KMS-11 (cell line): ENCODE measurements at regions not wholly inside any gene's neighbourhood (a gene's known extent, or its start where the extent isn't known, plus 50 kb on each side); places are given as distances from the start of the nearest gene placed in this dataset.

Experiments used
- H2AFZ ChIP-seq: fragments of 200-600 bp; sonication (generic); 2 replicates; pipeline ENCODE4 v1.6.1; 2016; ENCODE audit warnings: antibody characterized with exemption, mixed run types, low read depth
- H3K27ac ChIP-seq: fragments of 200-600 bp; sonication (generic); 2 replicates; pipeline ENCODE4 v1.6.1; 2016; ENCODE audit warnings: mild to moderate bottlenecking, mixed run types
- H3K27me3 ChIP-seq: fragments of 200-600 bp; sonication (generic); 2 replicates; pipeline ENCODE4 v1.6.1; 2017; ENCODE audit warnings: mild to moderate bottlenecking, low read depth, mixed run types, moderate library complexity; ENCODE audit not compliant: insufficient read depth
- H3K36me3 ChIP-seq: fragments of 200-600 bp; sonication (generic); 2 replicates; pipeline ENCODE4 v1.6.1; 2017; ENCODE audit warnings: mild to moderate bottlenecking, mixed run types; ENCODE audit not compliant: insufficient read depth
- H3K4me1 ChIP-seq: fragments of 200-600 bp; sonication (generic); 2 replicates; pipeline ENCODE4 v1.6.1; 2016; ENCODE audit warnings: mild to moderate bottlenecking, low read depth, mixed run types; ENCODE audit not compliant: poor library complexity, severe bottlenecking
- H3K4me2 ChIP-seq: fragments of 200-600 bp; sonication (generic); 2 replicates; pipeline ENCODE4 v1.7.0; 2016; ENCODE audit warnings: mild to moderate bottlenecking, mixed run types
- H3K4me3 ChIP-seq: fragments of 200-600 bp; sonication (generic); IDR thresholded peaks from 2 replicates; pipeline ENCODE4 v1.6.1; 2017; ENCODE audit warnings: low read depth, low read length, mixed read lengths; ENCODE audit not compliant: insufficient read depth
- H3K79me2 ChIP-seq: fragments of 200-600 bp; sonication (generic); 2 replicates; pipeline ENCODE4 v1.6.1; 2016; ENCODE audit warnings: low read depth, mixed run types; ENCODE audit not compliant: insufficient read depth
- H3K9ac ChIP-seq: fragments of 200-600 bp; sonication (generic); 2 replicates; pipeline ENCODE4 v1.6.1; 2016; ENCODE audit warnings: mild to moderate bottlenecking, mixed run types
- H4K20me1 ChIP-seq: fragments of 200-600 bp; sonication (generic); 2 replicates; pipeline ENCODE4 v1.6.1; 2016; ENCODE audit warnings: mild to moderate bottlenecking, mixed run types; ENCODE audit not compliant: insufficient read depth
- CTCF ChIP-seq: fragments of 200-600 bp; sonication (generic); conservative IDR thresholded peaks from 2 replicates; pipeline ENCODE4 v1.6.1; 2017; ENCODE audit warnings: low read depth, mild to moderate bottlenecking, antibody characterized with exemption, low read length, moderate library complexity, mixed read lengths

GRCh38 chr2:51998890-51999289 lies 967.0 kb upstream of the NRXN1 start:
- Histone ChIP-seq H4K20me1 (no peaks in the 10 kb centered on the region), H3K36me3 (no peaks in the 10 kb centered on the region), H3K9ac (no peak overlapping the region), H3K4me1 (no peaks in the 10 kb centered on the region), H3K4me2 (no peak overlapping the region), H3K79me2 (no peaks in the 10 kb centered on the region), H2AFZ (no peak overlapping the region), H3K27ac (no peak overlapping the region), H3K27me3 (no peaks in the 10 kb centered on the region), H3K4me3 (no peak overlapping the region)
- no peak for TF ChIP-seq CTCF

- Histone ChIP-seq H3K79me2 (no peaks in the 10 kb centered on the region), H3K27me3 (no peaks in the 10 kb centered on the region), H3K4me1 (no peaks in the 10 kb centered on the region), H3K9ac (no peak overlapping the region), H3K4me2 (no peak overlapping the region), H4K20me1 (no peaks in the 10 kb centered on the region), H3K27ac (no peak overlapping the region), H3K4me3 (no peak overlapping the region), H2AFZ (no peak overlapping the region), H3K36me3 (no peaks in the 10 kb centered on the region)
- TF ChIP-seq CTCF, result no peak
Measured at GRCh38 chr2:51997571-51997970, 965.6 kb upstream of the NRXN1 start.

- H3K4me3 ChIP-seq, result no peak overlapping the region
- no peaks in the 10 kb centered on the region for H3K4me1 ChIP-seq
- no peak for TF ChIP-seq CTCF
- no peak overlapping the region for H3K9ac ChIP-seq
- H2AFZ ChIP-seq, result no peak overlapping the region
- H3K27ac ChIP-seq, result no peak overlapping the region
- no peak overlapping the region for H3K4me2 ChIP-seq
- no peaks in the 10 kb centered on the region for H3K27me3 ChIP-seq
- H4K20me1 ChIP-seq, result no peaks in the 10 kb centered on the region
- H3K36me3 ChIP-seq, result no peaks in the 10 kb centered on the region
- no peaks in the 10 kb centered on the region for H3K79me2 ChIP-seq
Measured at GRCh38 chr2:51995293-51995692, 963.4 kb upstream of the NRXN1 start.

GRCh38 chr2:51994123-51994763 lies 962.3 kb upstream of the NRXN1 start:
- Histone ChIP-seq H3K79me2 (no peaks in the 10 kb centered on the region), H3K4me1 (no peaks in the 10 kb centered on the region), H3K4me3 (no peak overlapping the region), H3K27me3 (no peaks in the 10 kb centered on the region), H3K9ac (no peak overlapping the region), H3K4me2 (no peak overlapping the region), H3K27ac (no peak overlapping the region), H2AFZ (no peak overlapping the region), H4K20me1 (no peaks in the 10 kb centered on the region), H3K36me3 (no peaks in the 10 kb centered on the region)
- no peak for TF ChIP-seq CTCF
